WTC11 (cell line): ENCODE measurements at regions not wholly inside any gene's neighbourhood (a gene's known extent, or its start where the extent isn't known, plus 50 kb on each side); places are given as distances from the start of the nearest gene placed in this dataset.

ENCODE experiments used
- ATAC-seq: fragments of 200-7000 bp; cut with Tn5 transposase; 2 replicates; pipeline ENCODE4 v1.10.0; 2021; ENCODE audit warnings: mild to moderate bottlenecking, moderate library complexity
- CTCF ChIA-PET: fragments of 300-600 bp; sonication (Branson Sonifier 250); formaldehyde crosslinking; loops from one replicate; lab custom pipeline; 2021; ENCODE audit warnings: antibody characterized with exemption; lab: Charles Lee
- POLR2A ChIA-PET: fragments of 350-600 bp; sonication (Branson Sonifier 250); formaldehyde crosslinking; loops from one replicate; lab custom pipeline; 2021; ENCODE audit warnings: antibody characterized with exemption; lab: Charles Lee
- DNase-seq: peaks from one replicate; pipeline ENCODE4 v3.0.0; 2021; ENCODE audit warnings: low spot score
- H3K27ac Mint-ChIP-seq: 2 replicates; pipeline ENCODE4 v1.8.0; 2021; ENCODE audit warnings: mixed read lengths
- H3K27me3 Mint-ChIP-seq: 2 replicates; pipeline ENCODE4 v1.8.0; 2021; ENCODE audit warnings: low read depth, mild to moderate bottlenecking, moderate library complexity, mixed read lengths
- H3K36me3 Mint-ChIP-seq: 2 replicates; pipeline ENCODE4 v1.8.0; 2021; ENCODE audit warnings: mixed read lengths
- H3K4me1 Mint-ChIP-seq: 2 replicates; pipeline ENCODE4 v1.8.0; 2022; ENCODE audit warnings: mixed read lengths
- H3K4me3 Mint-ChIP-seq: 2 replicates; pipeline ENCODE4 v1.8.0; 2021; ENCODE audit warnings: mild to moderate bottlenecking, moderate library complexity, mixed read lengths
- H3K9me3 Mint-ChIP-seq: 2 replicates; pipeline ENCODE4 v1.8.0; 2021; ENCODE audit warnings: mixed read lengths
- ETV6 ChIP-seq: sonication (generic); formaldehyde crosslinking; IDR thresholded peaks from 2 replicates; pipeline ENCODE4 v1.8.1; 2022; ENCODE audit warnings: mild to moderate bottlenecking, missing genetic modification reagents
- FOXP1 ChIP-seq: sonication (generic); formaldehyde crosslinking; IDR thresholded peaks from 2 replicates; pipeline ENCODE4 v1.8.0; 2022; ENCODE audit warnings: missing genetic modification reagents, mild to moderate bottlenecking, moderate library complexity, borderline replicate concordance
- GTF2I ChIP-seq: fragments of 250-450 bp; sonication (Bioruptor Pico); conservative IDR thresholded peaks from 2 replicates; pipeline ENCODE4 v1.4.0; 2021; ENCODE audit warnings: mild to moderate bottlenecking
- HMGA2 ChIP-seq: fragments of 250-450 bp; sonication (Bioruptor Pico); IDR thresholded peaks from 2 replicates; pipeline ENCODE4 v1.4.0; 2021; ENCODE audit warnings: mild to moderate bottlenecking, moderate library complexity
- JUN ChIP-seq: sonication (generic); formaldehyde crosslinking; IDR thresholded peaks from 2 replicates; pipeline ENCODE4 v1.8.0; 2023; ENCODE audit warnings: mild to moderate bottlenecking, missing genetic modification reagents
- NFATC4 ChIP-seq: fragments of 250-450 bp; sonication (Bioruptor Pico); IDR thresholded peaks from 2 replicates; pipeline ENCODE4 v1.9.0; 2021; ENCODE audit warnings: mild to moderate bottlenecking
- NR1H2 ChIP-seq: sonication (generic); formaldehyde crosslinking; IDR thresholded peaks from 2 replicates; pipeline ENCODE4 v1.9.0; 2021; ENCODE audit warnings: mild to moderate bottlenecking, moderate library complexity, missing genetic modification reagents
- RORB ChIP-seq: fragments of 250-450 bp; sonication (Bioruptor Pico); IDR thresholded peaks from 2 replicates; pipeline ENCODE4 v1.9.0; 2021; ENCODE audit warnings: mild to moderate bottlenecking
- TEAD1 ChIP-seq: sonication (generic); formaldehyde crosslinking; IDR thresholded peaks from 2 replicates; pipeline ENCODE4 v1.8.0; 2022; ENCODE audit warnings: mild to moderate bottlenecking, missing genetic modification reagents
- TEAD4 ChIP-seq: sonication (generic); formaldehyde crosslinking; IDR thresholded peaks from 2 replicates; pipeline ENCODE4 v1.8.0; 2022; ENCODE audit warnings: mild to moderate bottlenecking, missing genetic modification reagents
- ZNF416 ChIP-seq: fragments of 250-450 bp; sonication (Bioruptor Pico); IDR thresholded peaks from 2 replicates; pipeline ENCODE4 v1.9.0; 2021; ENCODE audit warnings: mild to moderate bottlenecking, inconsistent platforms
- TF ChIP-seq, protein P1 (sequence below): sonication (generic); formaldehyde crosslinking; conservative IDR thresholded peaks from 2 replicates; pipeline ENCODE4 v1.8.1; 2023; ENCODE audit warnings: mild to moderate bottlenecking, low read depth, missing genetic modification reagents, moderate library complexity
- TF ChIP-seq, protein P2 (sequence below): sonication (generic); formaldehyde crosslinking; IDR thresholded peaks from 2 replicates; pipeline ENCODE4 v1.8.1; 2022; ENCODE audit warnings: mild to moderate bottlenecking, missing genetic modification reagents, moderate library complexity, borderline replicate concordance
- TF ChIP-seq, protein P3 (sequence below): fragments of 250-450 bp; sonication (Bioruptor Pico); conservative IDR thresholded peaks from 2 replicates; pipeline ENCODE4 v1.9.0; 2021; ENCODE audit warnings: mild to moderate bottlenecking
- TF ChIP-seq, protein P4 (sequence below): sonication (generic); formaldehyde crosslinking; IDR thresholded peaks from 2 replicates; pipeline ENCODE4 v1.8.1; 2022; ENCODE audit warnings: missing genetic modification reagents, borderline replicate concordance
- TF ChIP-seq, protein P5 (sequence below): sonication (generic); formaldehyde crosslinking; IDR thresholded peaks from 2 replicates; pipeline ENCODE4 v1.8.1; 2023; ENCODE audit warnings: mild to moderate bottlenecking, missing genetic modification reagents, moderate library complexity
- TF ChIP-seq, protein P6 (sequence below): sonication (generic); formaldehyde crosslinking; IDR thresholded peaks from 2 replicates; pipeline ENCODE4 v1.8.0; 2022; ENCODE audit warnings: missing genetic modification reagents
- TF ChIP-seq, protein P7 (sequence below): fragments of 250-450 bp; sonication (Bioruptor Pico); IDR thresholded peaks from 2 replicates; pipeline ENCODE4 v2.1.2; 2022; ENCODE audit warnings: mild to moderate bottlenecking, moderate library complexity

DNA sequence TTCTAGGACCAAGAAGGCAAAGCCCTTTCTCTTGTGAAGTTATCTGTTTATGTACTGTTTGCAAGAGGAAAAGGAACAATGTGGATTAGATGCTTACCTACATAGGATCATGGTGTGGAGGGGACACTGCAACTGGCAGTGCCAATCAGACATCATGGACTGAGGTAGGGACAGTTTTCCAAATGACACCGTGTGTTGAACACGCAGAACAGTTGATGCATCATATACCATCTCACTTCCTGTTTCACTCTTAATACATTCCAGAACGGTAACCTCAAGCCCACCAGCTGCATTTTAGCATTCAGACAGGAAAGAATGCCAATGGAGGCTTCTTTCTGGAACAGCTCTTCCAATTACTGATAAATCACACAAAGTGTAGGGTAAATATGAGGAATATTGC is 397.7 kb upstream of the LMCD1 start:
- no peak overlapping the region for H3K27ac Mint-ChIP-seq
- TF ChIP-seq, protein P1, sequence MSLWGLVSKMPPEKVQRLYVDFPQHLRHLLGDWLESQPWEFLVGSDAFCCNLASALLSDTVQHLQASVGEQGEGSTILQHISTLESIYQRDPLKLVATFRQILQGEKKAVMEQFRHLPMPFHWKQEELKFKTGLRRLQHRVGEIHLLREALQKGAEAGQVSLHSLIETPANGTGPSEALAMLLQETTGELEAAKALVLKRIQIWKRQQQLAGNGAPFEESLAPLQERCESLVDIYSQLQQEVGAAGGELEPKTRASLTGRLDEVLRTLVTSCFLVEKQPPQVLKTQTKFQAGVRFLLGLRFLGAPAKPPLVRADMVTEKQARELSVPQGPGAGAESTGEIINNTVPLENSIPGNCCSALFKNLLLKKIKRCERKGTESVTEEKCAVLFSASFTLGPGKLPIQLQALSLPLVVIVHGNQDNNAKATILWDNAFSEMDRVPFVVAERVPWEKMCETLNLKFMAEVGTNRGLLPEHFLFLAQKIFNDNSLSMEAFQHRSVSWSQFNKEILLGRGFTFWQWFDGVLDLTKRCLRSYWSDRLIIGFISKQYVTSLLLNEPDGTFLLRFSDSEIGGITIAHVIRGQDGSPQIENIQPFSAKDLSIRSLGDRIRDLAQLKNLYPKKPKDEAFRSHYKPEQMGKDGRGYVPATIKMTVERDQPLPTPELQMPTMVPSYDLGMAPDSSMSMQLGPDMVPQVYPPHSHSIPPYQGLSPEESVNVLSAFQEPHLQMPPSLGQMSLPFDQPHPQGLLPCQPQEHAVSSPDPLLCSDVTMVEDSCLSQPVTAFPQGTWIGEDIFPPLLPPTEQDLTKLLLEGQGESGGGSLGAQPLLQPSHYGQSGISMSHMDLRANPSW (CRISPR knock-in tag), result no peak
- no peak for TF ChIP-seq RORB (CRISPR knock-in tag)
- TF ChIP-seq, protein P2, sequence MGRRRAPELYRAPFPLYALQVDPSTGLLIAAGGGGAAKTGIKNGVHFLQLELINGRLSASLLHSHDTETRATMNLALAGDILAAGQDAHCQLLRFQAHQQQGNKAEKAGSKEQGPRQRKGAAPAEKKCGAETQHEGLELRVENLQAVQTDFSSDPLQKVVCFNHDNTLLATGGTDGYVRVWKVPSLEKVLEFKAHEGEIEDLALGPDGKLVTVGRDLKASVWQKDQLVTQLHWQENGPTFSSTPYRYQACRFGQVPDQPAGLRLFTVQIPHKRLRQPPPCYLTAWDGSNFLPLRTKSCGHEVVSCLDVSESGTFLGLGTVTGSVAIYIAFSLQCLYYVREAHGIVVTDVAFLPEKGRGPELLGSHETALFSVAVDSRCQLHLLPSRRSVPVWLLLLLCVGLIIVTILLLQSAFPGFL (CRISPR knock-in tag), result no peak
- TF ChIP-seq, protein P3, sequence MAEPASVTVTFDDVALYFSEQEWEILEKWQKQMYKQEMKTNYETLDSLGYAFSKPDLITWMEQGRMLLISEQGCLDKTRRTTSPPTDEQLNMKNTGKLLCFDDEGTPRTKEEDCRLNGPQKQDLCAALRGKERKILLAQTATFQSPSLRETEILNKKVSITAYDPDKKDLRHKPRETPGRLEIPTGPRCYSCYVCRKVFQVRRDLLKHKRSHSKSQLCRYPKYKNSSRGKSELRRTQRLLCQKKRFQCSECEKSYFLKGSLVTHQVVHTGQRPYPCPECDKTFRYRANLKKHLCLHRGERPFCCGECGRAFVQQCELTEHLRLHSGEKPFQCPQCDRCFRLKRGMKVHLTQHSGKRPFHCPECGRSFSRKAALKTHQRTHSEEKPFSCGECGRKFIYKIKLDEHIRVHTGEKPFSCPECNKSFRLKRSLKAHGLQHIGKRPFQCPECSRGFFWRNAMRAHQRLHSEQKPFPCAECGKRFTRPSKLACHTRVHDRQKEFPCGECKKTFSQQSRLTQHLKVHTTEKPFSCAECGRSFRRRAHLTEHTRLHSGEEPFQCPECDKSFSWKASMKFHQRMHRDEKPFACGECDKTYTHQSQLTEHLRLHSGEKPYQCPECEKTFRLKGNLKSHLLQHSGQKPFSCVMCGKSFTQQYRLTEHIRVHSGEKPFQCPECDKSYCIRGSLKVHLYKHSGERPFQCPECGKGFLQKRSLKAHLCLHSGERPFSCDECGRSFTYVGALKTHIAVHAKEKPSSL (CRISPR knock-in tag), result no peak
- no peak for TF ChIP-seq ETV6 (CRISPR knock-in tag)
- no peak for TF ChIP-seq GTF2I (CRISPR knock-in tag)
- TF ChIP-seq, protein P4, sequence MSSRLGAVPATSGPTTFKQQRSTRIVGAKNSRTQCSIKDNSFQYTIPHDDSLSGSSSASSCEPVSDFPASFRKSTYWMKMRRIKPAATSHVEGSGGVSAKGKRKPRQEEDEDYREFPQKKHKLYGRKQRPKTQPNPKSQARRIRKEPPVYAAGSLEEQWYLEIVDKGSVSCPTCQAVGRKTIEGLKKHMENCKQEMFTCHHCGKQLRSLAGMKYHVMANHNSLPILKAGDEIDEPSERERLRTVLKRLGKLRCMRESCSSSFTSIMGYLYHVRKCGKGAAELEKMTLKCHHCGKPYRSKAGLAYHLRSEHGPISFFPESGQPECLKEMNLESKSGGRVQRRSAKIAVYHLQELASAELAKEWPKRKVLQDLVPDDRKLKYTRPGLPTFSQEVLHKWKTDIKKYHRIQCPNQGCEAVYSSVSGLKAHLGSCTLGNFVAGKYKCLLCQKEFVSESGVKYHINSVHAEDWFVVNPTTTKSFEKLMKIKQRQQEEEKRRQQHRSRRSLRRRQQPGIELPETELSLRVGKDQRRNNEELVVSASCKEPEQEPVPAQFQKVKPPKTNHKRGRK (CRISPR knock-in tag), result no peak
- no peaks in the 10 kb centered on the region for H3K27me3 Mint-ChIP-seq
- CTCF ChIA-PET, result interaction anchor here (2.2 kb wide), 1 partner anchor 8 kb away, joined by 6 read pairs; no protein-coding TSS in a partner anchor
- peaks cover 9% of the 10 kb centered on the region; the same call in 1 of the 2 replicates for H3K9me3 Mint-ChIP-seq
- DNase-seq, result no peak
- H3K4me3 Mint-ChIP-seq, result no peak overlapping the region
- H3K4me1 Mint-ChIP-seq, result peaks cover 6% of the 10 kb centered on the region
- H3K36me3 Mint-ChIP-seq, result no peaks in the 10 kb centered on the region
- POLR2A ChIA-PET, result no interaction called here
- ATAC-seq, result no peak

DNA sequence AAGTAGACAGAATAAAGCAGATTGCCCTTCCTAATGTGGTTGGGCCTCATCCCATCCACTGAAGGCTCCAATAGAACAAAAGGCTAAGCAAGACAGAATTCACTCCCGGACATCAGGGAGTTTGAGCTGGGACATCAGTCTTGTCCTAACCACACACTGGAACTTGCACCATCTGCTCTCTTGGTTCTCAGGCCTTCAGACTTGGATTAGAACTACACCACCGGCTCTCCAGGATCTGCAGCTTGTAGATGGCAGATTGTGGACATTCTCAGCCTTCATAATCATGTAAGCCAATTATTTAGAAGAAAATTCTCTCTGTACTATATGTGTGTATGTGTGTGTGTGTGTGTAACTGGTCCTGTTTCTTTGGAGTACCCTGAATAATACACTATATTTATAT is 394.7 kb upstream of the LMCD1 start:
- no peak overlapping the region for H3K27ac Mint-ChIP-seq
- H3K27me3 Mint-ChIP-seq, result no peaks in the 10 kb centered on the region
- TF ChIP-seq, protein P5, sequence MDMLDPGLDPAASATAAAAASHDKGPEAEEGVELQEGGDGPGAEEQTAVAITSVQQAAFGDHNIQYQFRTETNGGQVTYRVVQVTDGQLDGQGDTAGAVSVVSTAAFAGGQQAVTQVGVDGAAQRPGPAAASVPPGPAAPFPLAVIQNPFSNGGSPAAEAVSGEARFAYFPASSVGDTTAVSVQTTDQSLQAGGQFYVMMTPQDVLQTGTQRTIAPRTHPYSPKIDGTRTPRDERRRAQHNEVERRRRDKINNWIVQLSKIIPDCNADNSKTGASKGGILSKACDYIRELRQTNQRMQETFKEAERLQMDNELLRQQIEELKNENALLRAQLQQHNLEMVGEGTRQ, result no peak
- TF ChIP-seq, protein P6, sequence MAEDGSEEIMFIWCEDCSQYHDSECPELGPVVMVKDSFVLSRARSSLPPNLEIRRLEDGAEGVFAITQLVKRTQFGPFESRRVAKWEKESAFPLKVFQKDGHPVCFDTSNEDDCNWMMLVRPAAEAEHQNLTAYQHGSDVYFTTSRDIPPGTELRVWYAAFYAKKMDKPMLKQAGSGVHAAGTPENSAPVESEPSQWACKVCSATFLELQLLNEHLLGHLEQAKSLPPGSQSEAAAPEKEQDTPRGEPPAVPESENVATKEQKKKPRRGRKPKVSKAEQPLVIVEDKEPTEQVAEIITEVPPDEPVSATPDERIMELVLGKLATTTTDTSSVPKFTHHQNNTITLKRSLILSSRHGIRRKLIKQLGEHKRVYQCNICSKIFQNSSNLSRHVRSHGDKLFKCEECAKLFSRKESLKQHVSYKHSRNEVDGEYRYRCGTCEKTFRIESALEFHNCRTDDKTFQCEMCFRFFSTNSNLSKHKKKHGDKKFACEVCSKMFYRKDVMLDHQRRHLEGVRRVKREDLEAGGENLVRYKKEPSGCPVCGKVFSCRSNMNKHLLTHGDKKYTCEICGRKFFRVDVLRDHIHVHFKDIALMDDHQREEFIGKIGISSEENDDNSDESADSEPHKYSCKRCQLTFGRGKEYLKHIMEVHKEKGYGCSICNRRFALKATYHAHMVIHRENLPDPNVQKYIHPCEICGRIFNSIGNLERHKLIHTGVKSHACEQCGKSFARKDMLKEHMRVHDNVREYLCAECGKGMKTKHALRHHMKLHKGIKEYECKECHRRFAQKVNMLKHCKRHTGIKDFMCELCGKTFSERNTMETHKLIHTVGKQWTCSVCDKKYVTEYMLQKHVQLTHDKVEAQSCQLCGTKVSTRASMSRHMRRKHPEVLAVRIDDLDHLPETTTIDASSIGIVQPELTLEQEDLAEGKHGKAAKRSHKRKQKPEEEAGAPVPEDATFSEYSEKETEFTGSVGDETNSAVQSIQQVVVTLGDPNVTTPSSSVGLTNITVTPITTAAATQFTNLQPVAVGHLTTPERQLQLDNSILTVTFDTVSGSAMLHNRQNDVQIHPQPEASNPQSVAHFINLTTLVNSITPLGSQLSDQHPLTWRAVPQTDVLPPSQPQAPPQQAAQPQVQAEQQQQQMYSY, result no peak
- no peak for TF ChIP-seq NR1H2 (CRISPR knock-in tag)
- TF ChIP-seq, protein P7, sequence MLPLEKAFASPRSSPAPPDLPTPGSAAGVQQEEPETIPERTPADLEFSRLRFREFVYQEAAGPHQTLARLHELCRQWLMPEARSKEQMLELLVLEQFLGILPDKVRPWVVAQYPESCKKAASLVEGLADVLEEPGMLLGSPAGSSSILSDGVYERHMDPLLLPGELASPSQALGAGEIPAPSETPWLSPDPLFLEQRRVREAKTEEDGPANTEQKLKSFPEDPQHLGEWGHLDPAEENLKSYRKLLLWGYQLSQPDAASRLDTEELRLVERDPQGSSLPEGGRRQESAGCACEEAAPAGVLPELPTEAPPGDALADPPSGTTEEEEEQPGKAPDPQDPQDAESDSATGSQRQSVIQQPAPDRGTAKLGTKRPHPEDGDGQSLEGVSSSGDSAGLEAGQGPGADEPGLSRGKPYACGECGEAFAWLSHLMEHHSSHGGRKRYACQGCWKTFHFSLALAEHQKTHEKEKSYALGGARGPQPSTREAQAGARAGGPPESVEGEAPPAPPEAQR (CRISPR knock-in tag), result no peak
- no peak for TF ChIP-seq TEAD4 (CRISPR knock-in tag)
- no peak for TF ChIP-seq HMGA2 (CRISPR knock-in tag)
- TF ChIP-seq NFATC4 (CRISPR knock-in tag), result no peak
- no peak for TF ChIP-seq JUN (CRISPR knock-in tag)
- TF ChIP-seq TEAD1 (CRISPR knock-in tag), result no peak
- no peak for TF ChIP-seq ZNF416 (CRISPR knock-in tag)
- no peak for TF ChIP-seq FOXP1 (CRISPR knock-in tag)
- TF ChIP-seq, all 79 proteins: peak for 0
- H3K4me1 Mint-ChIP-seq, result peaks cover 10% of the 10 kb centered on the region
- no peaks in the 10 kb centered on the region for H3K36me3 Mint-ChIP-seq
- ChIA-PET CTCF (no interaction called here), POLR2A (no interaction called here)
- ATAC-seq, result no peak
- H3K9me3 Mint-ChIP-seq, result peaks cover 4% of the 10 kb centered on the region; the same call in 1 of the 2 replicates
- H3K4me3 Mint-ChIP-seq, result no peak overlapping the region
- no peak for DNase-seq
